Retinal pigment epithelial cell (primary cell): ENCODE measurements at regions not wholly inside any gene's neighbourhood (a gene's known extent, or its start where the extent isn't known, plus 50 kb on each side); places are given as distances from the start of the nearest gene placed in this dataset.
A peak's percentile ranks its signal among the peaks of the same experiment; 100 is the strongest.

Experiments
- DNase-seq: peaks from one replicate; pipeline ENCODE4 v3.0.0-alpha.2; 2010; ENCODE audit warnings: low read depth
- H3K4me3 ChIP-seq: 2 replicates; pipeline ENCODE4 v1.5.1; 2011; ENCODE audit warnings: mild to moderate bottlenecking, low read length, control low read depth, moderate library complexity
- TF ChIP-seq, protein P1 (sequence below): conservative IDR thresholded peaks from 2 replicates; pipeline ENCODE4 v1.5.1; 2011; ENCODE audit warnings: low read depth, low read length, control low read depth, inconsistent platforms

DNA sequence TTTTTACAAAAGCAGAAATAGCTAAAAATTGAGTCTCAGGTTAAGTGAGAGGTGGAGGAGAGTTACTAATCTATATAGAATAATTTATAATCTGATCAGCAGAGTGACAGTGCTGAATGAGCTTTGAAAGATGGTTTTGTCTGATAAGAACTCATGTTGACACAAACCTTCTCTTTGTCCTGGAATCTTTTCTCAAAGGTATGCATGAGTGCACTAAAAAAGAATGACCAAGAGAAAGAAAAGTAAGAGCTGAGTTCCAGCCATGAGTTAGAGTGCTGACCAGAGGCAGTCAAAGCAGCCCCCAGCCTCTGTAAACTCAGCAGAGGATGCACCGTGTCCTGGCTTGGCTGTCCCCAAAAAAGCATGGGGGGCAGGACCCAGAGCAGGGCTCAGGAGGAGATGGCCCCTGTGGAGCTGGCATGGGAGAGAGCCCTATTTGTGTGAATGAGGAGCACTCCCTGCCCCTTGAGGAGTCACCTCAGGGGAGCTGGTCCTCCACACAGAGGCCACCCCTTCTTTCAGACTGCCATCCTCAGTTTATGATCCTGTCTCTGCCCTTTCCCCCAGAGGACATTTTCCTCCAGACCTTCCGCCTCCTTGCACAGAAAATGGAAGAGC lies 129.8 kb downstream of the SEC23A start:
- DNase-seq = no peak
- TF ChIP-seq, protein P1, sequence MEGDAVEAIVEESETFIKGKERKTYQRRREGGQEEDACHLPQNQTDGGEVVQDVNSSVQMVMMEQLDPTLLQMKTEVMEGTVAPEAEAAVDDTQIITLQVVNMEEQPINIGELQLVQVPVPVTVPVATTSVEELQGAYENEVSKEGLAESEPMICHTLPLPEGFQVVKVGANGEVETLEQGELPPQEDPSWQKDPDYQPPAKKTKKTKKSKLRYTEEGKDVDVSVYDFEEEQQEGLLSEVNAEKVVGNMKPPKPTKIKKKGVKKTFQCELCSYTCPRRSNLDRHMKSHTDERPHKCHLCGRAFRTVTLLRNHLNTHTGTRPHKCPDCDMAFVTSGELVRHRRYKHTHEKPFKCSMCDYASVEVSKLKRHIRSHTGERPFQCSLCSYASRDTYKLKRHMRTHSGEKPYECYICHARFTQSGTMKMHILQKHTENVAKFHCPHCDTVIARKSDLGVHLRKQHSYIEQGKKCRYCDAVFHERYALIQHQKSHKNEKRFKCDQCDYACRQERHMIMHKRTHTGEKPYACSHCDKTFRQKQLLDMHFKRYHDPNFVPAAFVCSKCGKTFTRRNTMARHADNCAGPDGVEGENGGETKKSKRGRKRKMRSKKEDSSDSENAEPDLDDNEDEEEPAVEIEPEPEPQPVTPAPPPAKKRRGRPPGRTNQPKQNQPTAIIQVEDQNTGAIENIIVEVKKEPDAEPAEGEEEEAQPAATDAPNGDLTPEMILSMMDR = no peak
- no peak overlapping the region for H3K4me3 ChIP-seq

DNA sequence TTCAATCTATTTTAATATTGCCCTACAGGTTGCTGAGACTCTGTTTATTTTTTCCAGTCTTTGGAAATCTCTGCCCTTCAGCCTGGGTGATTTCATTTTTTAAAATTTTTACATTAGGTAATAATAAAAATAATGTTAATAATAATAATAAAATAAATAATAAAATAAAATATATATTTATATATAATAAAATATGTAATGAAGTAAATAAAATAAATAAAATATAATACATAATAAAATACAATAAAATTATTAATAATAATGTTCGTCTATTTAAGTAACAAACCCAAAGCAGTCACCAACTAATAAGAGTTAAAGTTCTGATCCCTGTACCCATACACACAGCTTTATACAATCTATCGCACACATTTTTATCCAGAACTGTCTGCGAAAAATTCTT lies 130.5 kb downstream of the SEC23A start:
- TF ChIP-seq, protein P1 = no peak
- DNase-seq = no peak
- no peak overlapping the region for H3K4me3 ChIP-seq

DNA sequence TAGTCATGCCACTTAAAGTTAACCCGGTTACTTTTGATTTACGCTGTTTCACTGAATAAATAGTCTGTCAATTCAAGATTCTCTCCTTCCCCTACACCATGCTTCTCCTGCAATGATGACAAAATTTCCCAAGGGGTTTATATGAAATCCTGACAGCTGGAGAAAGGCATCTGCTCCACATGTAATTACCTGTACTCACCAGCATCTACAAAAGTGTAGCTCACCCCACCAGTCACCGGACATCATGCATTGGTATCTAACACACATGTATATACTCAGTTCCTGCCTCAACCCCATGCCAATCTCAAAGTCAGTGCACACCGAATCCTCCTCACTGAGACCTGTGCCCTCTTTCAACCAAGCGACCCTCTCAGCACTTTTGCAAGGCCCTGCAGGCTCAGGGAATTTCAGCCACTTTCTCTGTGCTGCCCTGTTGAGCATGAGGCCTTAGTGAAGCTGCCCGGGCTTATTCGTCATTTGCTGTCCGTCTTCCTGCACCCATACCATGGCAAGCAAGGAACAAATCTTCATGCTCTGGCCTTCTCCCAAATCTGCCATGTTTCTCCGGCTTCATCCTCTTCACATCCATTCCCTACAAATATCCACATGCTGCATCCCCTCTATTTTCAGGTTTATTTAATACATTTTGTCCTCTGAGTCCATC lies 131.6 kb downstream of the SEC23A start:
- H3K4me3 ChIP-seq = no peak overlapping the region
- DNase-seq = no peak
- TF ChIP-seq, protein P1 = no peak

DNA sequence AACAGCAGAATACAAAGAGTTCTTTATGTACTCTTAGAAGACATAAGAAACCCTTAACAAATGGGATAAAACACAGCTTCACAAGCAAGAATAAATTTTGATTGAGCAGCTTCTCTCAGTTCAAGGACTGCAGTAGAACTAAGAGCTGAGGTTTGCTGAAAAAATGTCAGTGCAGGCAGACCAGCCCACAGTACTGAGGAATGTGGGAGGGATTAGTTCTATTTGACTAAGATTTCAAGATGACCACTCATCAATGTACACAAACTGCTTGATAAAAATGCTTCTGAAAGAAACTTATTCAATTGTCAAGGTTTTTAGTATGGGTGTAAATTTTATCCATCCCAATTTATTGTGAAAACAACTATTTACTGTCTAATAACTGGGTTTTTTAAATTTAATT lies 138.4 kb downstream of the SEC23A start:
- DNase-seq = no peak
- TF ChIP-seq, protein P1 = no peak

DNA sequence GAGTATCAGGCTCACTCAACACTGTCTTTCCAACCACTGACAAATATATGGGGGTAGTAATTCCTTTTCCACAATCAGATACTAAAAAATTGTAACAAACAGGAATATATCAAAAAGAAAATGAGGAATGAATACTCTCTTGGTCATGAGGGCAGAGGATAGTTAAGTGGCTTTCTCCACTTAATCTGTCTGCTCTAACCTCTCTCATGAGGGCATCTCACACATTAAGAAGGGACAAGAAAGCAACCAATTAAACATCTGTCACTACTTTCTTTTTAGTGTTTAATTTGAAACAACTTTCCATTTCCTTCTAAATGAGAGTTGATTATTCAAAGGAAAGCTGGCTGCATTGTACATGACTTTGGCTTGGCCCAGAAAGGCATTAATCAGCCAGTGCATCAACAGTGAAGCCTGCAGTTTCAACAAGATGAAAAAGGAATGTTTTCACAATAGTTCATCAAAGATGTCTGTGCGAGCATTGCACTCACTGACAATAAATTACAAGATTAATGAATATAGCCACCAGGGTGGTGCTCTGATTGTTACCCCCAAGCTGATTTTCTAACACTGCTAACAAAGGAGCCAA lies 142.0 kb downstream of the SEC23A start:
- H3K4me3 ChIP-seq = no peak overlapping the region
- TF ChIP-seq, protein P1 = no peak
- DNase-seq = no peak

More for the DNA sequence above, 138.4 kb downstream of the SEC23A start:
- H3K4me3 ChIP-seq = no peak overlapping the region

DNA sequence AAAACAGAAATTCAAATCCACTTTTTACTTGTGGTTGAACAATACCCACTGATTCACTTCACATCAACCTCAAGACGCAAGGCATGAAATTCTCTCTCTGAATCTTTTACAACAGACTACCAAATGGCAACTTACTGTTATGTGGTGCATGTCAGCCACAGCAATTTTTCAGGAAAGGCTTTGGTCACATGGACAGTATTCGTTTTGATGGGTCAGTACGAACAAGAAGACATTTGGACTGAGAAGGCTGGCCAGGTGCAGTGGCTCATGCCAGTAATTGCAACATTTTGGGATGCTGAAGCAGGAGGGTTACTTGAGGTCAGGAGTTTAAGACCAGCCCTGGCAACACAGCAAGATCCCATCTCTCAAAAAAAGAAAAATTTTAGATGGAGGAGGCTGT lies 144.0 kb downstream of the SEC23A start:
- no peak for DNase-seq
- TF ChIP-seq, protein P1 = no peak
- H3K4me3 ChIP-seq = no peak overlapping the region

DNA sequence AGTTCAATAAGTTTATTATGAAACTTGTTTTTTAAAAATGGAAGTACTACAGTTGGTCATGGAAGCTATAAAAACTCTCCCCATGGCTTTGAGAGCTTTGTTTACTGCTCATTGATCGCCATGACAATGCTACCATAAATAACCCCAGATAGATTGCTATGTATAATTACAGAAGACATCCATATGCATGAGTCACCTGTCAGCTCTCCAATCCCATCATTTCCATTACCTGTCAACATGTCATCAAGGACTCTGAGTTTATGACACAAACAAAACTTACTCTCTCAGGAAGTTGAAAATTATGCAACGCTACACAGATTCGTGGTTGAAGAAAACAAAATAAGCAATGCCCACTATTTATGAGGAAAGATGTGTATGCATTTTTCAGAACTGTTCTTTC lies 144.4 kb downstream of the SEC23A start:
- DNase-seq = peak; percentile 48
- H3K4me3 ChIP-seq = no peak overlapping the region
- TF ChIP-seq, protein P1 = no peak
